K562 (cell line): ENCODE measurements at regions not wholly inside any gene's neighbourhood (a gene's known extent, or its start where the extent isn't known, plus 50 kb on each side); places are given as distances from the start of the nearest gene placed in this dataset.

Source experiments
- ATAC-seq: fragments of 200-7000 bp; cut with Tn5 transposase; 3 replicates; pipeline ENCODE4 v1.9.1; 2020; ENCODE audit warnings: moderate library complexity
- BruUV-seq: library from RNA; stranded (reverse); fragments of 400-500 nt; replicated peaks from 2 replicates; lab custom pipeline; 2021; lab: Mats Ljungman, UMichigan
- CTCF ChIA-PET: fragments of 300-600 bp; formaldehyde crosslinking; extraction: SDS; loops from one replicate; lab custom pipeline; 2021; ENCODE audit warnings: low intra/inter-chr PET ratio; lab: Yijun Ruan, JAX
- POLR2A ChIA-PET: fragments of 300-600, 350-650 bp; sonication (Branson Sonifier 250); formaldehyde crosslinking; extraction: SDS; loops from one replicate; lab custom pipeline; 2021; ENCODE audit warnings: antibody characterized with exemption, inconsistent platforms; lab: Yijun Ruan, JAX
- DNase-seq, 4 experiments: peaks; one replicate each; pipeline versions ENCODE4 v3.0.0 to v3.0.0-alpha.2; 2011 to 2018; ENCODE audit warnings: low spot score in 3 of 4, mixed read lengths in 3 of 4; ENCODE audit errors: extremely low read depth in 1 of 4
- FAIRE-seq: peaks from 2 replicates; lab custom pipeline; 2011; peaks lifted over from hg19 to GRCh38; lab: Jason Lieb, UNC
- H2AFZ ChIP-seq: 2 replicates; pipeline ENCODE4 v1.6.0; 2011; ENCODE audit warnings: low read depth, low read length, control low read depth, inconsistent platforms
- H3K27ac ChIP-seq: fragments of 200-600 bp; 3 replicates; pipeline ENCODE4 v1.8.0; 2011; ENCODE audit warnings: low read depth, mild to moderate bottlenecking, control low read depth, inconsistent platforms, low read length, moderate library complexity, mixed read lengths; ENCODE audit errors: extremely low read depth
- H3K27me3 ChIP-seq, 2 experiments: fragments of 300-600 bp in 1 of 2; 2 replicates in 1 of 2; 3 replicates in 1 of 2; pipeline versions ENCODE4 v1.6.0 to v1.8.0; 2011; ENCODE audit warnings: inconsistent platforms in 2 of 2, low read length in 2 of 2, mild to moderate bottlenecking in 1 of 2, mixed read lengths in 1 of 2, moderate library complexity in 1 of 2; ENCODE audit not compliant: control insufficient read depth in 2 of 2, insufficient read depth in 2 of 2
- H3K36me3 ChIP-seq: fragments of 300-600 bp; 3 replicates; pipeline ENCODE4 v1.8.0; 2011; ENCODE audit warnings: mild to moderate bottlenecking, low read length, inconsistent platforms; ENCODE audit not compliant: control insufficient read depth, insufficient read depth
- H3K4me1 ChIP-seq, 2 experiments: fragments of 200-600 bp in 1 of 2; replicated peaks in 1 of 2; 2 replicates in 1 of 2; 3 replicates in 1 of 2; pipeline versions ENCODE4 v1.5.1 to v1.8.0; 2011; ENCODE audit warnings: inconsistent platforms in 2 of 2, low read length in 2 of 2, mild to moderate bottlenecking in 1 of 2, mixed read lengths in 1 of 2, moderate library complexity in 1 of 2; ENCODE audit not compliant: control insufficient read depth in 2 of 2, insufficient read depth in 2 of 2
- H3K4me2 ChIP-seq: 2 replicates; pipeline ENCODE4 v1.6.1; 2011; ENCODE audit warnings: low read length, control low read depth, inconsistent platforms, mixed read lengths; ENCODE audit not compliant: insufficient read depth
- H3K4me3 ChIP-seq: fragments of 200-600 bp; sonication (generic), shearing (Covaris generic); 2 replicates; pipeline ENCODE4 v1.5.1; 2016; ENCODE audit warnings: control low read depth, inconsistent platforms
- H3K79me2 ChIP-seq: fragments of 200-600 bp; 3 replicates; pipeline ENCODE4 v1.8.0; 2011; ENCODE audit warnings: low read length, inconsistent platforms; ENCODE audit not compliant: control insufficient read depth, insufficient read depth
- H3K9ac ChIP-seq, 2 experiments: 2 replicates each; pipeline versions ENCODE4 v1.6.0 to v1.6.1; 2011; ENCODE audit warnings: low read depth in 2 of 2, low read length in 2 of 2, control low read depth in 1 of 2, inconsistent platforms in 1 of 2, mild to moderate bottlenecking in 1 of 2, mixed read lengths in 1 of 2; ENCODE audit not compliant: insufficient read depth in 1 of 2
- H3K9me1 ChIP-seq: one replicate; pipeline ENCODE4 v1.6.0; 2011; ENCODE audit warnings: inconsistent platforms, mild to moderate bottlenecking, low read length, moderate library complexity; ENCODE audit not compliant: control insufficient read depth, insufficient read depth
- H3K9me3 ChIP-seq: replicated peaks from 2 replicates; pipeline ENCODE4 v1.5.1; 2011; ENCODE audit warnings: low read depth, low read length, inconsistent platforms; ENCODE audit not compliant: control insufficient read depth, insufficient read depth
- H4K20me1 ChIP-seq: replicated peaks from 2 replicates; pipeline ENCODE4 v1.6.1; 2011; ENCODE audit warnings: low read length, inconsistent platforms, mixed read lengths; ENCODE audit not compliant: control insufficient read depth, insufficient read depth
- HMG20A ChIP-seq: fragments of 450-650 bp; formaldehyde crosslinking; conservative IDR thresholded peaks from 2 replicates; pipeline ENCODE4 v1.4.0; 2020; ENCODE audit warnings: mild to moderate bottlenecking, mixed read lengths
- PHB2 ChIP-seq: fragments of 450-650 bp; IDR thresholded peaks from 2 replicates; pipeline ENCODE4 v1.6.1; 2017; ENCODE audit warnings: low read depth
- RCOR1 ChIP-seq, 2 experiments: IDR thresholded peaks; 2 replicates each; pipeline ENCODE4 v1.6.1; 2012; ENCODE audit warnings: low read depth in 2 of 2, low read length in 2 of 2, borderline replicate concordance in 1 of 2, improper control_type of control experiment in 1 of 2
- SAFB ChIP-seq: fragments of 200-400 bp; formaldehyde crosslinking; IDR thresholded peaks from 2 replicates; pipeline ENCODE4 v1.6.1; 2017; ENCODE audit warnings: low read depth, low read length, borderline replicate concordance
- SMAD1 ChIP-seq: fragments of 150-350 bp; IDR thresholded peaks from 2 replicates; pipeline ENCODE4 v1.6.1; 2014; ENCODE audit warnings: low read length, low read depth; ENCODE audit not compliant: partially characterized antibody
- ZNF316 ChIP-seq: fragments of 450-650 bp; IDR thresholded peaks from 2 replicates; pipeline ENCODE4 v1.6.1; 2016
- ZNF589 ChIP-seq: fragments of 200-800 bp; sonication (Bioruptor generic); IDR thresholded peaks from 2 replicates; pipeline ENCODE4 v1.6.1; 2016; ENCODE audit warnings: low read depth, missing genetic modification characterization, missing compliant biosample characterization
- WGBS: fragments of 100-300 bp; shearing (Covaris generic); methylation state at CpG from one replicate; pipeline ENCODE4 v1.1.6; 2016; ENCODE audit warnings: low coverage, mixed read lengths; ENCODE audit not compliant: insufficient coverage; ENCODE audit errors: missing lambda C conversion rate; 5-methylcytosine and 5-hydroxymethylcytosine counted together
- in situ Hi-C: fragments of 300-500 bp; cut with MboI; formaldehyde crosslinking; loops from 4 replicates; pipeline ENCODE4 v1.15.0; 2018; ENCODE audit warnings: inconsistent platforms, mixed read lengths
- intact Hi-C: fragments of 100-400 bp; cut with micrococcal nuclease; formaldehyde crosslinking; loops from 2 replicates; pipeline ENCODE4 v1.14.2; 2022

DNA sequence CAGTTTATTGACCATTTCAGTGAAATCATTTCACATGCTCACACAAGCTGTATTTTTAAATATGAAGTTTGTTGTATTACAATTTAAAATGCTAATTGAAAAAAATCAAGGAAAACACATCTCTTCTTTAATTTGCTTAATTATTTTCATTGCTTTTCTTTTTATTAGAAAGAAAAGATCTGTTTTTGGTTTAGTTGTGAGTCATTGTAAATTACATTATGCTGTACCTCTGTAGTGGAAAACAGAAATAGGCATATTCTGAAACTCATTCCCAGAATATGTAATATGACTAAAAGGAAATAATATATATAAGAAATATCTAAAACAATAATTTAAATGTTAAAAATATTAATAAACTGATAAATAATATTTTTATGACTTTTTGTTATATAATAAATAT, 161.9 kb downstream of the HGF start:
- CTCF ChIA-PET: no interaction called here
- no peaks in the 10 kb centered on the region for H3K4me1 ChIP-seq
- H4K20me1 ChIP-seq: no peaks in the 10 kb centered on the region
- H3K9me1 ChIP-seq: no peaks in the 10 kb centered on the region
- H3K36me3 ChIP-seq: no peaks in the 10 kb centered on the region
- H3K79me2 ChIP-seq: no peaks in the 10 kb centered on the region
- no peaks in the 10 kb centered on the region for H3K27me3 ChIP-seq
- ATAC-seq (no peak), DNase-seq (no peak), FAIRE-seq (no peak)
- BruUV-seq: no TSS peak
- no peak overlapping the region for H3K4me2 ChIP-seq
- POLR2A ChIA-PET: no interaction called here
- in situ Hi-C loops (no loop called here), intact Hi-C loops (no loop called here)
- no peak overlapping the region for H3K9ac ChIP-seq
- H3K9me3 ChIP-seq: no peaks in the 10 kb centered on the region; the same call in 1 of the 2 replicates
- no peak overlapping the region for H2AFZ ChIP-seq
- no peak for TF ChIP-seq SAFB
- TF ChIP-seq SMAD1: no peak
- no peak for TF ChIP-seq ZNF589 (CRISPR knock-in tag)
- no peak for TF ChIP-seq PHB2
- no peak for TF ChIP-seq RCOR1 (IDR thresholded peaks at IDR 0.05; ENCODE audit: borderline replicate concordance in 1 of 2, low read depth in 2 of 2, low read length in 2 of 2)
- H3K27ac ChIP-seq: no peak overlapping the region
- no peak overlapping the region for H3K4me3 ChIP-seq

DNA sequence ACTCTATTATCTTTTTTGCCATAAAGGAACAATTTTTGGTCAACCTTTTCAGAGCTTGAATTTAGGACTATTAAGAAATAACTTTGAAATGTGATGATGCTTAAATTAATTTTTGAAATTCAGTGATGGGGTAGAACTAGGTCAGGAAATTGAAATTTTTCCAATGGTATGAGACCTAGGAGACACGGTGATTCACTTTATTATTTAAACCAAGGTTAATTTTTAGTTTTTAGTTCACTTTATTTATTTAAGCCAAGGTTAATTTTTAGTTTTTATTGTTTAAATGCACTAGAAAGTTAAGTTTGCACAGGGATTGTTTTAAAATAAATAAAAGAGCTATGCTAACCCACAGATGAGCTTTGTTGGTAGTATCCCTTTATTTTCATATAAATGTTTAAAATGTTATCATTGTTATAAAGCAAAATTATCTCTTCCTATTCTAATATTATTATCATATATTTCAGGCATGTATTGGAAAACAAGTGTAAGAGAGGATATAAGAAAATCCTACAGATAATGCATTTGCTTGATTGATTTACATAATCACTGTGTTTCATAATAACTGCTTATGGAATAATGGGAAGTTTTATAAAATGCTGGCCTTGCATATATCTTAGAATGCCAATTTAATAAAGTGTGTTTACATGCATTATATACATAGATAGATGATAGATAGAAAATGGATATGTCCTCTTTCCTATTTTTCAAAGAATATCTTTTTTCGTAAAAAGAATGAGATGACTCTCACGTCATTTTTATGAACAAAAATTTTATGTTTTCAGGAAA, 163.6 kb downstream of the HGF start:
- H3K4me2 ChIP-seq: no peak overlapping the region
- in situ Hi-C loops (no loop called here), intact Hi-C loops (no loop called here)
- no peaks in the 10 kb centered on the region for H3K79me2 ChIP-seq
- H3K9me1 ChIP-seq: no peaks in the 10 kb centered on the region
- no peaks in the 10 kb centered on the region; the same call in 1 of the 2 replicates for H3K9me3 ChIP-seq
- BruUV-seq: no TSS peak
- 0% methylated on average over 3 of the region's 3 CpGs for WGBS
- H3K27me3 ChIP-seq: no peaks in the 10 kb centered on the region
- CTCF ChIA-PET: no interaction called here
- no peaks in the 10 kb centered on the region for H4K20me1 ChIP-seq
- TF ChIP-seq HMG20A (CRISPR knock-in tag): no peak
- TF ChIP-seq ZNF316: peak; percentile 15; the same call in 1 of the 2 replicates
- POLR2A ChIA-PET: no interaction called here
- H3K27ac ChIP-seq: no peak overlapping the region
- no peak for ATAC-seq
- no peaks in the 10 kb centered on the region for H3K4me1 ChIP-seq
- H3K36me3 ChIP-seq: no peaks in the 10 kb centered on the region
- H3K4me3 ChIP-seq: no peak overlapping the region
- FAIRE-seq: no peak
- H2AFZ ChIP-seq: no peak overlapping the region
- no peak overlapping the region for H3K9ac ChIP-seq
- DNase-seq: no peak
